Esophagus (tissue), 2 donors: ENCODE measurements at regions not wholly inside any gene's neighbourhood (a gene's known extent, or its start where the extent isn't known, plus 50 kb on each side); places are given as distances from the start of the nearest gene placed in this dataset.
"Not testable (repeated sequence)": the region's sequence is repeated elsewhere in the genome, so short reads cannot be mapped to it uniquely, and the experiment has no call there.

Source experiments
- H3K27ac ChIP-seq, 2 donors: one replicate each; pipeline ENCODE4 v1.5.1; 2013; ENCODE audit warnings: low read depth in 2 of 2, mild to moderate bottlenecking in 2 of 2, inconsistent platforms in 1 of 2, low read length in 1 of 2, moderate library complexity in 1 of 2
- H3K27me3 ChIP-seq, 2 donors: one replicate each; pipeline ENCODE4 v1.6.1; 2013; ENCODE audit warnings: low read length in 2 of 2, control low read depth in 1 of 2, mild to moderate bottlenecking in 1 of 2; ENCODE audit not compliant: insufficient read depth in 2 of 2, control insufficient read depth in 1 of 2
- H3K36me3 ChIP-seq, 2 donors: one replicate each; pipeline ENCODE4 v1.6.1; 2013; ENCODE audit warnings: low read length in 1 of 2; ENCODE audit not compliant: control insufficient read depth in 2 of 2, insufficient read depth in 2 of 2
- H3K4me1 ChIP-seq, 2 donors: one replicate each; pipeline ENCODE4 v1.6.1; 2013; ENCODE audit warnings: low read length in 1 of 2; ENCODE audit not compliant: control insufficient read depth in 2 of 2, insufficient read depth in 2 of 2
- H3K4me3 ChIP-seq, 2 donors: one replicate each; pipeline ENCODE4 v1.5.1; 2013; ENCODE audit warnings: low read length in 2 of 2, mild to moderate bottlenecking in 2 of 2, low read depth in 1 of 2, moderate library complexity in 1 of 2
- H3K9me3 ChIP-seq, 2 donors: one replicate each; pipeline ENCODE4 v1.6.1; 2013; ENCODE audit warnings: mild to moderate bottlenecking in 2 of 2, low read depth in 1 of 2, low read length in 1 of 2, moderate library complexity in 1 of 2; ENCODE audit not compliant: control insufficient read depth in 2 of 2, insufficient read depth in 1 of 2
- WGBS, 2 donors: extraction: QIAGEN DNeasy Blood & Tissue Kit; methylation state at CpG; one replicate each; pipeline ENCODE4 v1.1.7; 2013; 5-methylcytosine and 5-hydroxymethylcytosine counted together
- donor health status: healthy with polysubstance abuse.
- donor health status: Bipolar disorder and iron deficiency.

DNA sequence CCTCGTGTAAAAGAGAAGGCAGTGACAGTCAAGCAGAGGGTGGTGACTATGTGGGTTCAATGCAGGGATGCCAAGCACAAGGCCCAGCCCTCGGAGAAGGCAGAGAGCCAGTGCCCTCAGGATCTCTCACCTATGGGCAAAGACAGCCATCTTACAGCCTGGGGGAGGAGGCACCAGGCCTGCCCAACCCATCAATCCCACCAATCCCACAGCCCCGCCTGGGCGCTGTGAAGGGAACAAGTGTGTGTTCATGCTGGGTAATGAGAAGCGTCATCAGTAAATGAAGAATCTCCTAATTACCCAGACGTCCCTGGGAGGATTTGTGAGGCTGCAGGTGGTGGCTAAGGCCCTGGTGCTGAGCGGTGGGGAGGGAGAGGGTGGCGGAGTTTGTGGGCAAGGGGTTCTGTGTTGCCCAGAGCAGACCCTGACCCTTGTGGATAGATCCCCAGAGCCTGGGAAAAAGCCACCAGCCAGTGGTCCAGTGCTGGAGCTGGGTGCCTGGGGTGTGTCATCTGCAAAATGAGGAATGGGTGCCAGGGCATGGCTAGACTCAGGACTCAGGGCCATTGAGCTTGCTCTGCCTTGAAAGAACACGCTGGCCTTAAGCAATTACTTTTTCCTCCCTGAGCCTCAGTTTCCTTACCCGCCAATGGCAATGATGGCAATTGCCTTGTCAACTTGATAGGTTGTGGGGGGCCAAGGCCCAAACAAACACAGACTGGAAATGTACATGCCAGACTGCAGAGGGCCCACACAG, 128.1 kb upstream of the UNC5B start:
- no peaks in the 10 kb centered on the region for H3K36me3 ChIP-seq
- 79 to 86% methylated on average over 10 of the region's 10 CpGs for WGBS, 2 donors
- no peaks in the 10 kb centered on the region for H3K9me3 ChIP-seq
- H3K4me1 ChIP-seq, result peaks cover 0 to 4% of the 10 kb centered on the region in 2 donors
- H3K27me3 ChIP-seq, result no peaks in the 10 kb centered on the region
- no peak overlapping the region for H3K27ac ChIP-seq
- H3K4me3 ChIP-seq, result no peak overlapping the region

DNA sequence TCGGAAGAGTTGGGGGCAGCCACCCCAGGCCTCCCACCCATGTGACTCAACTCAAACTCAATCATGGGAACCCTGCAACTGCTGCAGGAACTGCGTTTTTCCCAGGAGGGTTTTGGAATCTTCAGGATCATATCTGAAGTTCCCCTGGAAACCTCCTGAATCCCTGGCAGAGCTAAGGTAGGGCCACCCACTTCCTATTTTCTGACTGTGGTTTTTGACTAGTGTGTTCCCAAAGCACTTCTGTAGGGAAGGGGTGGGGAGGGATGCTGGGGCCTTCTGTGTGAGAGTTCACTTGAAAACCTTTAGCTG, 127.6 kb upstream of the UNC5B start:
- 79 to 84% methylated on average over 2 of the region's 2 CpGs for WGBS, 2 donors

DNA sequence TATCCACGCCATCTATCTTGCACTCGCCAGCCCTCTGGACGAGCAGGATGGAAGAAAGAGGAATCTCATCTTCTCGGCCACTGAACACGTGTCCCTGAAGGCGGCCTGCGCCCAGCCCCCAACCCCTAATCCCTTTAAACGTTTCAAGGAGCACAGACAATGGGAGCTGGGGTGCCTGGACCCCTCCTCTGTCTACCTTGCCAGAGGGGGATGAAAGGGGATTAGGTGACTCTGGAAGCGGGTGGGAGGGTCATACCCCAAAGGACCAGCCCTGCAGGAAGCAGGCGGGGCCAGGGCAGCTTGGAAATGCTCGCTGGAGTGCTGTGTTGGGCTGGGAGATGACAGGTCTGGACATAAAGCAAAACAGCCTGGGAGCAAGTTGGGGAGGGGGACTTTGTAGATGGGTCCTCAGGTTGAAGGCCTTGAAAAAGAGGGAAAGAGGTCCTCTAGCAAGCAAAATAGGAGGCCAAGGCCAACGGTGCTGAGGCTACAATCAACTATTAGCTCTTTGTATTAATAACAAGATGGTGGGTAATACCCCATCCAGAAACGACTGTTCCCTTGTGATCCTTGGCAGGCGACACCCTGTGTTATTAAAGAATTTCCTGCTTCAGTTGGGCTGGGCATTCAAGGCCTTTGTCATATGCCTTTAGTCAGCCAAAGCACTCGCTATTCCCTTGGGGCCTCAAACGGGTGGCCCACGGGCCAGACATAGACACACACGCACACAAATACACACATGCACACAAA, 126.5 kb upstream of the UNC5B start:
- no peaks in the 10 kb centered on the region for H3K9me3 ChIP-seq
- H3K27me3 ChIP-seq, result no peaks in the 10 kb centered on the region
- H3K4me3 ChIP-seq, result no peak overlapping the region
- no peak overlapping the region for H3K27ac ChIP-seq
- H3K4me1 ChIP-seq, result peaks cover 0 to 4% of the 10 kb centered on the region in 2 donors
- 62 to 66% methylated on average over 18 of the region's 18 CpGs for WGBS, 2 donors
- H3K36me3 ChIP-seq, result no peaks in the 10 kb centered on the region

More for the DNA sequence above, 127.6 kb upstream of the UNC5B start:
- no peaks in the 10 kb centered on the region for H3K27me3 ChIP-seq
- no peaks in the 10 kb centered on the region for H3K9me3 ChIP-seq
- H3K4me1 ChIP-seq, result peaks cover 0 to 4% of the 10 kb centered on the region in 2 donors
- H3K4me3 ChIP-seq, result no peak overlapping the region
- H3K36me3 ChIP-seq, result no peaks in the 10 kb centered on the region
- H3K27ac ChIP-seq, result no peak overlapping the region

DNA sequence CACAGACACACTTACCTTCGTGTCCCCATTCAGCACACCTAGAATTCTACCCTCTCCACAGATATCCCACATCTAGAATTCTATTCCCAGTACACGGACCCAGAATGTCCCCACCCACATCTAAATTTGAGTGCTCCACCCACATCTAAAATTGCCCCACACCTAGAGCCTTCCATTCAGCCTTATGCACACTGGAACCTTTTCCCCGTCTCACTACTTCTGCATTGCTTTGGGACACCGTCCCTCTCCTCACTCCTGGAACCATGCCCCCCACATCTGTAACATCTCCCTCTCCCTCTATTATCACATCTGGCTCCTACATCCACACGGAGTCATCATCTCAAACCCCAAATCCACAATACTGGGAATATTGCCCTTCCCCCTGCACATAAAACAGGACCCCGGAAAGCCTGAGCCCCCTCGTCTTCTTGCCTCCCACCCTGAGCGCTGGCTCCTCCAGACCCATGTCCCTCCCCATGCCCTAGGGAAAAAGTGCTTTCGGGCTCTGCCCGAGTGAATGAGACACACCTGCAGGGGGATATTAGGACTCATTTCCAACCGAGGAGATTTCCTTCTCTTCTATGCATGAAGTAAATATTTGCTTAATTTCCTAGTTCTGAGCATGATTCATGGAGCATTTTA, 125.8 kb upstream of the UNC5B start:
- H3K36me3 ChIP-seq, result no peaks in the 10 kb centered on the region
- no peak overlapping the region for H3K27ac ChIP-seq
- H3K27me3 ChIP-seq, result no peaks in the 10 kb centered on the region
- no peaks in the 10 kb centered on the region for H3K9me3 ChIP-seq
- WGBS, 2 donors, result 61 to 67% methylated on average over 11 of the region's 11 CpGs
- no peak overlapping the region for H3K4me3 ChIP-seq
- H3K4me1 ChIP-seq, result peaks cover 0 to 4% of the 10 kb centered on the region in 2 donors

DNA sequence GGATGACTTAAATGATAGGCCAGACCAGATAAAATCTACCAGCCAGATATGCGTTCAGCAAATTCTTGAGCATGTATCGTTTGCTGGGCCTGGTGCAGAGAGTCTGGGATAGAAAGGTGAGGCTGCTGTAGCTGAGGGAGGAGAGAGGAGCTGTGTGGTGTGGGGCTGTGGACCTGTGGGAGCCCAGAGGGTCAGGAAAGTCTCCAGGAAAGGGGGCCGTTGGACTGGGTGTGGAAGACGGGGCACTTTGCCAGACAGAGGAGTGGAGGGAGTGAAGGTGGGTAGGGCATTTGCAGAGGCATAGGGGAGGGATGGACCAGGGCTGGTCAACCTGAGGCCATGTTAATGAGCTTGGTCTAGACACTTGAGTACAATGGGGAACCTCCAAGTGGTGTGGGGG, 124.7 kb upstream of the UNC5B start:
- no peaks in the 10 kb centered on the region for H3K27me3 ChIP-seq
- no peaks in the 10 kb centered on the region for H3K36me3 ChIP-seq
- peaks cover 0 to 4% of the 10 kb centered on the region in 2 donors for H3K4me1 ChIP-seq
- H3K9me3 ChIP-seq, result no peaks in the 10 kb centered on the region
- no peak overlapping the region for H3K4me3 ChIP-seq
- 75 to 76% methylated on average over 4 of the region's 4 CpGs for WGBS, 2 donors
- H3K27ac ChIP-seq, result no peak overlapping the region

DNA sequence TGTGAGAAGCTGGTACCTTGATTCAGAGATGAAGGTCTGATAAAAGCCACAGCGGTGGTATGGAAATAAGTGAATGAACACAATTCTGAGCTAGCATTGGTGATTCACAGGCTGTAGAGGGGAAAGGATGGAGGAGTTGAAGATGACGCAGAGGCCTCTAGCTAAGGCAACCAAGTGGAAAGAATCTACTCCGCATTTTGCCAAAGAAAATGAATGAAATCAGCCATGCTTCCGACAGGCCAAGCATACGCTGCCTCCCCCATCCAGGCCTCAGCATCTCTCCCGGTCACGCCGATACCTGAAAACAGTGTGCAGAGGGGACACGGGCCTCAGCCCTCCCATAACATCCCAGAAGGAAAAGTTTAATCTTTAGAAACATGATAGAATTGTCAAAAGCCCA, 124.3 kb upstream of the UNC5B start:
- peaks cover 0 to 4% of the 10 kb centered on the region in 2 donors for H3K4me1 ChIP-seq
- no peak overlapping the region for H3K27ac ChIP-seq
- no peaks in the 10 kb centered on the region for H3K27me3 ChIP-seq
- no peaks in the 10 kb centered on the region for H3K9me3 ChIP-seq
- no peaks in the 10 kb centered on the region for H3K36me3 ChIP-seq
- WGBS, 2 donors, result 95 to 96% methylated on average over 9 of the region's 9 CpGs
- H3K4me3 ChIP-seq, result no peak overlapping the region

DNA sequence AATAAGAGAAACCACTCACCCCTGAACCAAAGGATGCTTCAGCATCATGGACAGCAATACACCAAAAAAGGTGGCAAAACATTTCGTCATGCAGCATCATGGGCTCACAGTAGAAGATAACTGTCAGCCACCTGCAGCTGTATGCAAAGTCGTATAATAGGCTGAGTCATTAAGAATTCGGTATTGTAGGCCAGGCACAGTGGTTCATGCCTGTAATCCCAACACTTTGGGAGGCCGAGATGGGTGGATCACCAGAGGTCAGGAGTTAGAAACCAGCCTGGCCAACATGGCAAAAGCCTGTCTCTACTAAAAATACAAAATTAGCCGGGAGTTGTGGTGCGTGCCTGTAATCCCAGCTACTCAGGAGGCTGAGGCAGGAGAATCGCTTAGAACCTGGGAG, 123.8 kb upstream of the UNC5B start:
- H3K36me3 ChIP-seq, H3K4me1 ChIP-seq, H3K9me3 ChIP-seq, H3K27ac ChIP-seq, H3K4me3 ChIP-seq, H3K27me3 ChIP-seq: not testable (repeated sequence)
- 84 to 85% methylated on average over 7 of the region's 7 CpGs for WGBS, 2 donors

DNA sequence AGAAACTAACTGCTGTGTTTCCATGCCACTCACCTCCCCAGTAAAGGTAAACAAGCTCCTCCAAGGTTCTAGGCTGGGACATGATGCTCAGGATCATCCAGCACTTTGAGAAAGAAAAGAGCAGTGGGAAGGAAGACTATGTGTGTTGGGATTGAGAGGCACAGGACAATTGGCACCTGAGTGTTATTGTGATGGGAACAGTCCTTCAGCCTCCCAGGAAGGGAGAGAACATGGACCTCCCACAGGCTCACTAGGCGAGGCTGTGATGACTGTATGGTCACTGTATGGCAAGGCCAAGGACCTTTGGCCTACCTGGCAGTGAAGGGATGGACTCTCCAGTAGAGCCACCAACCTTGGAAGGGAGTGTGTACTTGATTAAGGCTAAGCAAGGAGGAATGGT, 123.2 kb upstream of the UNC5B start:
- Histone ChIP-seq H3K4me3 (no peak overlapping the region), H3K27ac (no peak overlapping the region), H3K27me3 (no peaks in the 10 kb centered on the region), H3K36me3 (no peaks in the 10 kb centered on the region), H3K9me3 (no peaks in the 10 kb centered on the region), H3K4me1 (peaks cover 0 to 4% of the 10 kb centered on the region in 2 donors)
- WGBS, 2 donors, result 82 to 86% methylated on average over 1 of the region's 1 CpG

DNA sequence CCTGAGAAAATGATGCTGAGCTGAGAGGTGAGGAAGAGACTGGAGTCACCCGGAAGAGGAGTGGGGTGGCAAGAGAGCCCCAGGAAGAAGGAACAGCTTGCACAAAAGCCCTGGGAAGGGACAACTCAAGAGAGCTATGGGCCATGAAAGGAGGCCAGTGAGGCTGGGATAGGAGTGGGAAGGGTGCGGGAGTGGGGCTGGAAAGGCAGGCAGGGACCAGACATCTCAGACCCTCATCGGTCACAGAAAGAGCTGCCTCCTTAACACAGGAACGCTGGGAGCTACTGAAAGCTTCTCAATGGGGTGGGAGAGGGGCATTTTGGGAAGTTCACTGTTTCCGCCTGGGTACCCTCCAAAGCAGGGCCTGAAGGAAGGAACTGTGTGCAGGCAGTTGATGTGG, 122.0 kb upstream of the UNC5B start:
- Histone ChIP-seq H3K36me3 (no peaks in the 10 kb centered on the region), H3K27ac (no peak overlapping the region), H3K4me3 (no peak overlapping the region), H3K4me1 (peaks cover 2 to 4% of the 10 kb centered on the region in 2 donors), H3K9me3 (no peaks in the 10 kb centered on the region), H3K27me3 (no peaks in the 10 kb centered on the region)
- 84 to 90% methylated on average over 5 of the region's 5 CpGs for WGBS, 2 donors
